Dendritic cell treated with granulocyte-macrophage colony-stimulating factor and Interleukin-4, amounts not matched to agents 40 ng/mL and 50 ng/mL, for 4 days (primary cell): ENCODE measurements at regions not wholly inside any gene's neighbourhood (a gene's known extent, or its start where the extent isn't known, plus 50 kb on each side); places are given as distances from the start of the nearest gene placed in this dataset.

Experiments
- H3K27ac Mint-ChIP-seq: one replicate; pipeline ENCODE4 v1.8.0; 2022; ENCODE audit warnings: mild to moderate bottlenecking, mixed read lengths
- H3K27me3 Mint-ChIP-seq: one replicate; pipeline ENCODE4 v1.8.0; 2022; ENCODE audit warnings: mild to moderate bottlenecking, mixed read lengths
- H3K36me3 Mint-ChIP-seq: one replicate; pipeline ENCODE4 v1.8.0; 2022; ENCODE audit warnings: low read depth, mixed read lengths
- H3K4me1 Mint-ChIP-seq: one replicate; pipeline ENCODE4 v1.8.0; 2022; ENCODE audit warnings: low read depth, mixed read lengths
- H3K4me3 Mint-ChIP-seq: one replicate; pipeline ENCODE4 v1.8.0; 2022; ENCODE audit warnings: mild to moderate bottlenecking, moderate library complexity, mixed read lengths
- H3K9me3 Mint-ChIP-seq: one replicate; pipeline ENCODE4 v1.8.0; 2022; ENCODE audit warnings: mixed read lengths
- intact Hi-C: fragments of 100-400 bp; cut with micrococcal nuclease; formaldehyde crosslinking; loops from one replicate; pipeline ENCODE4 v1.15.0; 2022

DNA sequence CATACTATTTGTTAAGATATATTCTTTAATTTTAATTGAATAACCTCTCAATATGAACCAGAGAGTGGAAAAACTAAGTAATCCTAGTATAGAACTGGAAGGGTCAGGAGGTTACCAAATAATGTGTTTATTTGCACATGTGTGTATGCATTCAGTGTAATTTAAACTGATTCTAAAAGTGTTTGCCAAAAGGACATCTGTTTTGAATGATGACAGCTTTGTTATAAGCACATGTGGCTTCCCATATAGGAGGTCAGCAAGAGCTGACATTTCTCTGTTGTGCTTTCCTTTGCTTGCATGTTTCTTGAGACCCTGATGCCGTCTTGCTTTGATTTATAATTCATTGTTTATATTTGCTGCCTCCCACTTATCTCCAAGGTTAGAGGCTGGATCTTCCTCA, 383.4 kb downstream of the BRINP1 start:
- Mint-ChIP-seq H3K36me3 (no peaks in the 10 kb centered on the region), H3K4me1 (no peaks in the 10 kb centered on the region), H3K9me3 (no peaks in the 10 kb centered on the region), H3K27ac (no peak overlapping the region), H3K27me3 (no peaks in the 10 kb centered on the region), H3K4me3 (no peak overlapping the region)
- intact Hi-C loops, result no loop called here

DNA sequence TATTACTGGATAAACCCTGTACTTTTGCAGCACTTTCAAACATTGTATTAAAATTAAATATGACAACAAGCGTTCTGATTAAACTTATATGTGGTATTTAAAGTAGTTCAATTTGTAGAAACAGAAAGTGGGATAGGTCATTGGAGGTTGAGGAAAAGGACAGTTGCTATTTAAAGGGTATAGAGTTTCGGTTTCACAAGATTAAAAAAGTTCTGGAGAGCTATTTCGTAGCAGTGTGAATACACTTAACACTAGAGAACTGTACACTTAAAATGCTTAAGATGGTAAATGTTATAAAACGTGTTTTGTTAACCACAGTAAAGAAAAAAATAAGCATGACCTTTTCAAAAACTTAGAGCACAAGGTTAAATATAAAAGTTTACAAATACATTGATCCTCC, 382.1 kb downstream of the BRINP1 start:
- intact Hi-C loops, result no loop called here
- Mint-ChIP-seq H3K36me3 (no peaks in the 10 kb centered on the region), H3K9me3 (no peaks in the 10 kb centered on the region), H3K27ac (no peak overlapping the region), H3K4me3 (no peak overlapping the region), H3K4me1 (no peaks in the 10 kb centered on the region), H3K27me3 (no peaks in the 10 kb centered on the region)

DNA sequence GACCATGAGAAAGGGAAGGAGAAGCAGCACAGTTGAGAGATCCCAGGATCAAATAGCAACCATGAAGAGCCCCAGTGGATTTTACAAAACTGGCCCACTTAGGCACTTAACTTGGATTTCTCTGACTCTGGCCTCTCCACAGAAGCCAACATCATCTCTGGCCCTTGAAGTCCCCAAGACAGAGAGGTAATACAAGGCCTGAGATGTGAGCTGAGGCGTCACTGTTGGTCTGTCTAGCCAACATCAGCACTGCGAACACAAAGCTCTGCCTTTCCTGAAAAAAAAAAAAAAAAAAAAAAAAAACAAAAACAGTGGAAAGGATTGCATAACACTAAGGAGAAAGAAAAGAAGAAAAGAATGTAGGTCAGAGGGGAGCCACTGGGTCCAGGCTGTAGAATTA, 378.3 kb downstream of the BRINP1 start:
- no peaks in the 10 kb centered on the region for H3K36me3 Mint-ChIP-seq
- H3K9me3 Mint-ChIP-seq, result no peaks in the 10 kb centered on the region
- intact Hi-C loops, result no loop called here
- H3K4me3 Mint-ChIP-seq, result no peak overlapping the region
- H3K27me3 Mint-ChIP-seq, result no peaks in the 10 kb centered on the region
- no peak overlapping the region for H3K27ac Mint-ChIP-seq
- H3K4me1 Mint-ChIP-seq, result no peaks in the 10 kb centered on the region

DNA sequence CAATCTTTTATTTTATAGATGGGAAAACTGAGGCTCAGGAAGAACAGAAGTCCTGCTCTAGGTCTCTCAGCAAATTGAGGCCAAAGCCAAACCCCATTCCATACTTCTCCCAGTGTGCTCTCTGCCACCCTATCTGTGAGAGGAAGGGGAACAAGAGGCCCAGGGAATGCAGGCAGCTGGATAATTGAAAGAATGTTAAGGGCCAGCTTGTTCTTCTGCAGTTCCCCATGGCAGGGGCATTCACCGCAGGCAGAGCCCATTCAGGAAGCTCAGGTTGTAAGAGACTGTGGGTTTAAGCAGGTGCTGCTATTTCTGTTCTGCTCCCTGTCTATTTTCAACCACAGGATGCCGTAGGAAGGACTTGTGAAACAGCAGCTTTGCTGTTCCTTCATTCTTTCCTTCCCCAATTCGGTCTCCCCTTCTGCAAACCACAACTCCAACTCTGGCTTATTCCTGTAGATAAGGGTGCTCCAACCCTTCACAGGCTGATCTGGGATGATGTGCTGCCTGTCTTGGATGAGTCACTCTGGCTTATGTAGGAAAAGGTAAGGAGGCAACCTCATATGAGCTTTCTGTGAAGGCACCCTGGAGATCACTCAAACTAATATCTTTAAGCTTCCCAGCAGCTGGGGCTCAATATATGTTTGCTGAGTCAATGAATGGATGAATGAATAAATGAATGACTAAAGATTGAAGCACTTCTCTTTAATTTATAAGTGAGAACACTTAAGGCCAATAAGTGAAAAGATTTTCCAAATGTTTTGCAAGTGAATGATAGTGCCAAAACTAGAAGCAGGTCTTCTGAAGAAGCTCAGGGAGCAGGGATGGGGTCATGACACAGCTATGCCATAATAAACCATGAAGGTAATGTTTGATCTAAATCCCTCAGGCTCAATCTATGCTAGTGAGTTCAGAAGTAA, 377.6 kb downstream of the BRINP1 start:
- Mint-ChIP-seq H3K4me3 (no peak overlapping the region), H3K36me3 (no peaks in the 10 kb centered on the region), H3K27me3 (no peaks in the 10 kb centered on the region), H3K9me3 (no peaks in the 10 kb centered on the region), H3K4me1 (no peaks in the 10 kb centered on the region), H3K27ac (no peak overlapping the region)
- intact Hi-C loops, result no loop called here

DNA sequence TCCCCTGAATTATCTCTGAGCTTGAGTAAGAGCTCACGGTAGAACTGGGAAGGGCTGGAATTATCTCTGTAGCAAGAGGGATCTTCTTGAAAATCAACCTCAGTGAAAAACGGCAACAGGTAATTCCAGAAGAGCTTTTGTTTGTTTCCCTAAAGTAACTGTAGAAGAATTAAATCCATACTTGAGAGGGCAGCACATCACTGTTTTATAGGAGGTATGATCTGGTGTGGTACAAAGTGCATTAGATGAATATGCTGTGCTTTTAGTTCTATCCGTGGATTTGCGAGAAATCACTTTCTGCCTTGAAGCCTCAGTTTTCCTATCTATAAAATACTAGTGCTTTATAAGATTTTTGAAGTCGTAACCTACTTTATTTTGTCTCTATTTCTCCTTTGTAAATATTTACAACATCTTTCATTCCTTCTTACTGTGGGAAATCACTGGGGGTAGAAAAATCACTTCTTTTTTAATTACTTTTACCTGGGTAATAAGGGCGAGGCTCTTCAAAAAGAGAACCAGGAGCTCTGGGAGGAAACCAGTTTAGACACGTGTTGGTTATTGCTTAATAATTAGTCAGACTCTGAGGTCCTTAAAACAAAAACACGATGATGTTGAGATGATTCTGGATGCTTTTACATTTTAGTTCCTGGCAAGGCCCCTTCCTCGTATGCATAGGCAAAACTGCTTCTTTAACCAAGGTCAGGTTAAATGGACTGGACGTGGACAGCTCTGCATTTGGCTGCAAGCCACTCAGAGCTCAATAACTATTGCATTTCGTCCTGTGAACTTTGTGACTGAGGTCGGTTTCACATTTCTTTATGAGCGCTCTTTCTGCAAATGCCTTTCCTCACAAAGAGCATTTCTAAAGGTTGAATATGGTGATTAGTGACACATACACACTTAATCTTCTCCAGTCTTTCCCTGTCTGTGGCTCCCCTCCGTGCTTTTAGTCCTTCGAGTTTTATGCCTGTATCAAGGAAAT, 376.1 kb downstream of the BRINP1 start:
- intact Hi-C loops, result no loop called here
- Mint-ChIP-seq H3K36me3 (no peaks in the 10 kb centered on the region), H3K9me3 (no peaks in the 10 kb centered on the region), H3K27me3 (no peaks in the 10 kb centered on the region), H3K27ac (no peak overlapping the region), H3K4me1 (no peaks in the 10 kb centered on the region), H3K4me3 (no peak overlapping the region)

DNA sequence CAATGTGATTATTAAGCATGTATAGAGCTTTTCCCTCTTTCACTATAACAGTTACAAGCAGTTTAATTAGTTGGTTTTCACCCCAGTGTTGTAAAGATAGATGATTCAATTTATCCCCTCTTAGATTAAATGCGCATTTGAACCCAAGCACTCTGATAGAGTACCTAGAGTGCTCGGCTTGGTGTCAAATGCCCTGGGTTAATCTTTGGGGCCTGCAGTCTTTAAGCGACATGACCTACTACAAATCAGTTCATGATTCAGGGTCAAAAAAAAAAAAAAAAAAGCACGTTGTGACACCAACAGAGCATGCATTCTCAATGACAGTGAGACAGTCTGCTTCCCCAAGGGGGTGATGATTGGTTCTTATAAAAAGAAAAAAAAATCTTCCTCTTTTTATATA, 375.3 kb downstream of the BRINP1 start:
- intact Hi-C loops, result no loop called here
- Mint-ChIP-seq H3K27me3 (no peaks in the 10 kb centered on the region), H3K36me3 (no peaks in the 10 kb centered on the region), H3K9me3 (no peaks in the 10 kb centered on the region), H3K27ac (no peak overlapping the region), H3K4me1 (no peaks in the 10 kb centered on the region), H3K4me3 (no peak overlapping the region)

DNA sequence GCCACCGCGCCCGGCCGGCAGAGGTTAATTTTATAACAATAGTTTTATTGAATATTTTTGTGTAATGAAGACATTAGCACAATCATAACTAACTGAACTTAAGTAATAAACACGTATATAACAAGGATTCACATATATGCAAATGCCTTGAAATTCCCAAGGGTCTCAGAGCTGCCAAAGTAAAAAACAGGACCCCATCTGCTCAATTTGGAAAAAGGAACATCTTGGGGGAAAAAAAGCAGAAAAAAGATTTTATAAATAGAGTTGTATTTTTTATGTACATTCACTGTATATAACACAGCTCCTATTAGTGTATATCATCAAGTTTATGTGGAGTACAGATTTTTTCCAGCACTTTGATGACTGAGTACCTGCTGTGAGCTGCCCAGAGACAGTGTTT, 366.7 kb downstream of the BRINP1 start:
- Mint-ChIP-seq H3K27me3 (no peaks in the 10 kb centered on the region), H3K4me3 (no peak overlapping the region), H3K9me3 (no peaks in the 10 kb centered on the region), H3K36me3 (no peaks in the 10 kb centered on the region), H3K4me1 (no peaks in the 10 kb centered on the region), H3K27ac (no peak overlapping the region)
- intact Hi-C loops, result no loop called here

DNA sequence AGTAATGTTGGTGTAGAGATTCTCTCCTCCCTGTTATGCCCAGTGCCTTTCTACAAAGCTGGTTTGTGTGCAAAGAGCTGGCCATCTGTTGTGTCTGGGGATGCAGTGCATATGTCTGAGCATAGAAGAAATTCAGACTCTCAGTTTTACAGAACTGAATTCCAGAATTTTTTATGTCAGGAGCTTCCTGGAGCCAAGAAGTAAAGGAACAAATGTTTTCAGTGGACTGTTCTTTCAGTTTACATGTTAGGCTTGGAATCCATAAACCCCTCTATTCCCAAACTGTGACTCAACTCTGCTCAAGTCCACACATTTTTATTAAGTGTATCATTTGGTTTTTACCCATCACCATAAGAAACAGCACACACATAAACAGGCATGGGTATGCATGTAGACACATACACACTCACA, 366.0 kb downstream of the BRINP1 start:
- H3K9me3 Mint-ChIP-seq, result no peaks in the 10 kb centered on the region
- H3K27me3 Mint-ChIP-seq, result no peaks in the 10 kb centered on the region
- intact Hi-C loops, result no loop called here
- no peak overlapping the region for H3K4me3 Mint-ChIP-seq
- H3K27ac Mint-ChIP-seq, result no peak overlapping the region
- H3K4me1 Mint-ChIP-seq, result no peaks in the 10 kb centered on the region
- no peaks in the 10 kb centered on the region for H3K36me3 Mint-ChIP-seq

DNA sequence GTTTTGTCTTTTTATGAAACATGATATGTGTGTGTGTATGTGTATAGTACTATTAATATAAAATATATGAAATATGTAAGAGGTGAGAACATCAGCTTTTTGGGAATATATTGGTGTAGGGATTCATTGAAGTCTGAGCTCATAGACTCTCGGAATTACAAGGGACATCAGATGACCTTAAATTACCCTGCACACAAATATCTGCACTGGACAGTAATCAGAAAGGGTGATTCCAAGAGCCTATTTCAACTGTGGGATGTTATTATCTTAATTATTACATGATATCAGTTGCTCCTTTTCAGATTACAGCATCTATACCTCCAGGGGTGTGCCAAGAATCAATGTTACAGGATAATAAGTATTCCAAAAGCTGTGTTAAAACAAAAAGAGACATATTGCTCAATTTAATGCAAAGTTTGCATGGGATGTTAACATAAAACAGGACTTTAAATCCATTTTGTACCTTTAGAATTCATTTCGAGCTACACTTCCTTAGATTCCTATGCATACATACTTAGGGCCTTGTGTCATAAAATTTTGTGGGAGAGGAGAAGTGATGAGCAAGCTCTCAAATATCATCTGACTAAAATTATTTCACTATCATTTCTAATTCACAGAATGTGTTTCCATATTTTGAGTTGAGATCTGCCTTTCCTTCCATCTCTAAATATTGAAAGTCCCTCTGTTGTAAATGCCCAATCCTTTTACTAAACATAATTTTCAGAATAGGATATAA, 365.2 kb downstream of the BRINP1 start:
- Mint-ChIP-seq H3K27me3 (no peaks in the 10 kb centered on the region), H3K4me3 (no peak overlapping the region), H3K36me3 (no peaks in the 10 kb centered on the region), H3K9me3 (peaks cover 3% of the 10 kb centered on the region), H3K4me1 (no peaks in the 10 kb centered on the region), H3K27ac (no peak overlapping the region)
- intact Hi-C loops, result no loop called here

DNA sequence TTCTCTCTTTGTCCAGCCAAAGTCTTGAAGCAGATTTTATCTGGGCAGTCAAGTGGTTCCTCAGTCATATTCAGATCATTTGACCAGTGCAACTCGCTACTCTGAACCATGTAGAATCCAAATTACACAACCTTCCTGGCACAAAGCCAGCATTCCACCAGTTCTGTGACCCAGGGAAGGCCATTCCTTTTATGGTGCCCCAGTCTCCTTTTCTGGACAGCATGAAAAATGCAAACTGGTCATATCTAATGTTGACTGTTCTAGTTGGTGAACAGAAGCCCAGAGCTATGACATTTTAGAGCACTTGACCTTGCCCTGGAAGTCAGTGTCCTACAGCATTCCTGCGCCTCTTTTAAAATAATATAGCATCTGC, 364.6 kb downstream of the BRINP1 start:
- H3K27me3 Mint-ChIP-seq, result no peaks in the 10 kb centered on the region
- H3K9me3 Mint-ChIP-seq, result peaks cover 9% of the 10 kb centered on the region
- intact Hi-C loops, result no loop called here
- H3K36me3 Mint-ChIP-seq, result no peaks in the 10 kb centered on the region
- H3K27ac Mint-ChIP-seq, result no peak overlapping the region
- no peaks in the 10 kb centered on the region for H3K4me1 Mint-ChIP-seq
- H3K4me3 Mint-ChIP-seq, result no peak overlapping the region

DNA sequence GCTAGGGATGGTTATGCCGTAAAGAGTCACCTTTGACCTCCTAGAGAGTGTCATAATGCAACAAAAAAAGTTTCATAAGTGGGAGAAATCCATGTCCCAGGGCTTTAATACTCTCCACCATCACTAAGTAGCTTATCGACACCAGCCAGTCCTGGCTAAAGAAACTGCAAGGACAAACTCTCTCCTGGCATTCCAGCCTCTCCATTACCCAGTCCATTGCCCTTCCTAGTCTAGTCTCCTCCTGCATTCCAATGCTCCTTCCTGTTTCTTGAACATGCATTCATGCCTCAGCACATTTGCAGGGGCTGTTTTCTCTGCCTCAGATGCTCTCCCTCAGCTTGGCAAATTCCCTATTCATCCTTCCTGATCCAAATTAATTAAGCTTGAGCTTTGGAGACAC, 364.1 kb downstream of the BRINP1 start:
- Mint-ChIP-seq H3K4me1 (no peaks in the 10 kb centered on the region), H3K36me3 (no peaks in the 10 kb centered on the region), H3K27me3 (no peaks in the 10 kb centered on the region), H3K27ac (no peak overlapping the region), H3K4me3 (no peak overlapping the region), H3K9me3 (peaks cover 9% of the 10 kb centered on the region)
- intact Hi-C loops, result no loop called here

DNA sequence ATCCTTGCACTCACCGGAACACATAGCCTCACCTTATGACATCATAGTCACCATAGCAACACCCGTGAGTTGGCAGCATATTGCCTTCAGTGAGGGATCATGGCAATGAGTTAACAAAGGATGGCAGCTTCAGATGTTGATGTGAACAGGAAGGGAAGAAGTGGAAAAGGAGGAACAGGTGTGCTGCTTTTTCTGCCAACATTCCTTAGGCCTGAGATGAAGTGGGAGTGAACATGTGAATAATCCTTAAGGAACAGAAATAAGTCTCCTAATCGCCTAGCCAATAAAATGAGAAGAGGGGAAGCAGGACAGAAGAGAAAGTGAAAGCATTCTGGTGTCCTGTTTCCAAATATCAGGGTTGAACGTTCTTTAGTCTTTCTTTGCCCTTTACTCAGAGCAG, 360.0 kb downstream of the BRINP1 start:
- intact Hi-C loops, result no loop called here
- no peak overlapping the region for H3K4me3 Mint-ChIP-seq
- H3K36me3 Mint-ChIP-seq, result no peaks in the 10 kb centered on the region
- peaks cover 9% of the 10 kb centered on the region for H3K9me3 Mint-ChIP-seq
- H3K4me1 Mint-ChIP-seq, result no peaks in the 10 kb centered on the region
- no peak overlapping the region for H3K27ac Mint-ChIP-seq
- no peaks in the 10 kb centered on the region for H3K27me3 Mint-ChIP-seq

DNA sequence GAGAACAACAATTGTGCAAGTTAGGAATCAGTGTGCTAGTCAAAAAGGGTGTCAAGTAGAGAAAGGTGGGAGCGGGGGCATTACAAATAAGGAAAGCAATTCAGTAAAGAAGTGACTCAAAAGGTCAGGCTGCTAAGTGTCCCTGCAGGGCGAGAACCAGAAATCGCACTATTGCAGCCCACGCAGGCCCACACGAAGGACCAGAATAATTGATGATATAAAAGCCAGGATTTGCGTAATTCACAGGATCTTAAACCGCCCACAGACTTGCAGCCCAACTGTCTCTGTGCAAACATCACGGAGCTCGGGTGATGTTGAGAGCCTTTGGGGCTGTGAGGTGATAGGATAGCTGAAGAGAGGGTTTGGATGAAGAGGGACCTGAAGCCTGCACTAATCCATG, 349.0 kb downstream of the BRINP1 start:
- H3K9me3 Mint-ChIP-seq, result no peaks in the 10 kb centered on the region
- intact Hi-C loops, result no loop called here
- H3K27ac Mint-ChIP-seq, result no peak overlapping the region
- no peaks in the 10 kb centered on the region for H3K36me3 Mint-ChIP-seq
- no peak overlapping the region for H3K4me3 Mint-ChIP-seq
- H3K27me3 Mint-ChIP-seq, result no peaks in the 10 kb centered on the region
- H3K4me1 Mint-ChIP-seq, result no peaks in the 10 kb centered on the region
